ENCODE measurements at regions not wholly inside any gene's neighbourhood (a gene's known extent, or its start where the extent isn't known, plus 50 kb on each side); places are given as distances from the start of the nearest gene placed in this dataset.

GRCh38 chr10:42491001-42491592 lies 147.3 kb downstream of the ZNF33B start:
- DNase-seq (ENCODE audit: low read depth in 1 of 2, low spot score in 1 of 2): no peak
- Histone ChIP-seq H3K27me3 (ENCODE audit: insufficient read depth, poor library complexity, severe bottlenecking) (no peaks in the 10 kb centered on the region), H3K4me3 (replicated peaks; ENCODE audit: insufficient read depth, low read length) (no peak overlapping the region), H3K27ac (replicated peaks) (no peak overlapping the region)
- TF ChIP-seq, protein P1, sequence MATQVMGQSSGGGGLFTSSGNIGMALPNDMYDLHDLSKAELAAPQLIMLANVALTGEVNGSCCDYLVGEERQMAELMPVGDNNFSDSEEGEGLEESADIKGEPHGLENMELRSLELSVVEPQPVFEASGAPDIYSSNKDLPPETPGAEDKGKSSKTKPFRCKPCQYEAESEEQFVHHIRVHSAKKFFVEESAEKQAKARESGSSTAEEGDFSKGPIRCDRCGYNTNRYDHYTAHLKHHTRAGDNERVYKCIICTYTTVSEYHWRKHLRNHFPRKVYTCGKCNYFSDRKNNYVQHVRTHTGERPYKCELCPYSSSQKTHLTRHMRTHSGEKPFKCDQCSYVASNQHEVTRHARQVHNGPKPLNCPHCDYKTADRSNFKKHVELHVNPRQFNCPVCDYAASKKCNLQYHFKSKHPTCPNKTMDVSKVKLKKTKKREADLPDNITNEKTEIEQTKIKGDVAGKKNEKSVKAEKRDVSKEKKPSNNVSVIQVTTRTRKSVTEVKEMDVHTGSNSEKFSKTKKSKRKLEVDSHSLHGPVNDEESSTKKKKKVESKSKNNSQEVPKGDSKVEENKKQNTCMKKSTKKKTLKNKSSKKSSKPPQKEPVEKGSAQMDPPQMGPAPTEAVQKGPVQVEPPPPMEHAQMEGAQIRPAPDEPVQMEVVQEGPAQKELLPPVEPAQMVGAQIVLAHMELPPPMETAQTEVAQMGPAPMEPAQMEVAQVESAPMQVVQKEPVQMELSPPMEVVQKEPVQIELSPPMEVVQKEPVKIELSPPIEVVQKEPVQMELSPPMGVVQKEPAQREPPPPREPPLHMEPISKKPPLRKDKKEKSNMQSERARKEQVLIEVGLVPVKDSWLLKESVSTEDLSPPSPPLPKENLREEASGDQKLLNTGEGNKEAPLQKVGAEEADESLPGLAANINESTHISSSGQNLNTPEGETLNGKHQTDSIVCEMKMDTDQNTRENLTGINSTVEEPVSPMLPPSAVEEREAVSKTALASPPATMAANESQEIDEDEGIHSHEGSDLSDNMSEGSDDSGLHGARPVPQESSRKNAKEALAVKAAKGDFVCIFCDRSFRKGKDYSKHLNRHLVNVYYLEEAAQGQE (IDR thresholded peaks at IDR 0.05; ENCODE audit: insufficient replicate concordance, low read depth): no peak
- TF ChIP-seq SPI1 (IDR thresholded peaks at IDR 0.05; ENCODE audit: borderline replicate concordance, low read depth) (no peak), POLR2AphosphoS5 (IDR thresholded peaks at IDR 0.05; ENCODE audit: low read depth) (no peak), CTCF (IDR thresholded peaks at IDR 0.05; ENCODE audit: insufficient read depth, low read length) (no peak), GABPA (IDR thresholded peaks at IDR 0.05; ENCODE audit: low read depth) (no peak)

DNA sequence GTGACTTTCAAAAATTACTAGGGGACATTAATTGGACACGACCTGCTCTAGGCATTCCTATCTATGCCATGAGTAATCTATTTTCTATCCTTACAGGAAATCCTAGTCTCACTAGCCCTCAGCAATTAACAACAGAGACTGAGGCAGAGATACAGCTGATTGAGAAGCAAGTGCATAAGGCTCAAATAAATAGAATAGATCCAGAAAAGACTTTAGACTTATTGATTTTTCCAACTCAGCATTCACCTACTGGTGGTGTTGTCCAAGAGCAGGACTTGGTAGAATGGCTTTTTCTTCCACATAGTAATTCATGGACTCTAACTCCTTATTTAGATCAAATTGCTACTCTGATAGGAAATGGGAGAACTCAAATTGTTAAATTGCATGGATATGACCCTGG lies 148.0 kb downstream of the ZNF33B start:
- DNase-seq (ENCODE audit: low read depth in 1 of 2, low spot score in 1 of 2): no peak
- Histone ChIP-seq H3K27ac (replicated peaks) (no peak overlapping the region), H3K27me3 (ENCODE audit: insufficient read depth, poor library complexity, severe bottlenecking) (no peaks in the 10 kb centered on the region), H3K4me3 (replicated peaks; ENCODE audit: insufficient read depth, low read length) (no peak overlapping the region)
- TF ChIP-seq POLR2AphosphoS5 (IDR thresholded peaks at IDR 0.05; ENCODE audit: low read depth): no peak
- TF ChIP-seq, protein P1 (IDR thresholded peaks at IDR 0.05; ENCODE audit: insufficient replicate concordance, low read depth): no peak
- TF ChIP-seq CTCF (IDR thresholded peaks at IDR 0.05; ENCODE audit: insufficient read depth, low read length): no peak
- no peak for TF ChIP-seq SPI1 (IDR thresholded peaks at IDR 0.05; ENCODE audit: borderline replicate concordance, low read depth)
- TF ChIP-seq GABPA (IDR thresholded peaks at IDR 0.05; ENCODE audit: low read depth): no peak

DNA sequence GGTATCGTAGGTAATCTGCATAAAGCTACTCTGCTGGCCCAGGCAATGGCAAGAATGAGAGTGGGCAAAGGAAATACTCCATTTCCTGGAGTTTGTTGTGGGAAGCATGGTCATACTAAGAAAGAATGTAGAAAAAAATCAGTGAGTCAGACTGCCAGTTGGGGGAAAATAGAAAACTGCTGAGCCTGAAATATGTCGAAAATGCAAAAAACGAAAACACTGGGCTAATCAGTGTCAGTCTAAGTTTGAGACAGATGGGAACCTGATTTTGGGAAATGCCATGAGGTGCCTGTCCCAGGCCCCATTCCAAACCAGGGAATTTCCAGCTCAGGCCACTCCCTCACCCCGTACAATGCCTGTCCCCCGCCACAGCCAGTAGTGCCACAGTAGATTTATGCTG lies 150.0 kb downstream of the ZNF33B start:
- DNase-seq (ENCODE audit: low read depth in 1 of 2, low spot score in 1 of 2): no peak
- Histone ChIP-seq H3K4me3 (replicated peaks; ENCODE audit: insufficient read depth, low read length) (no peak overlapping the region), H3K27me3 (ENCODE audit: insufficient read depth, poor library complexity, severe bottlenecking) (no peaks in the 10 kb centered on the region), H3K27ac (replicated peaks) (no peak overlapping the region)
- TF ChIP-seq CTCF (IDR thresholded peaks at IDR 0.05; ENCODE audit: insufficient read depth, low read length) (no peak), POLR2AphosphoS5 (IDR thresholded peaks at IDR 0.05; ENCODE audit: low read depth) (no peak)

GRCh38 chr10:42482411-42482810 lies 156.0 kb downstream of the ZNF33B start:
- H3K4me3 ChIP-seq (replicated peaks; ENCODE audit: insufficient read depth, low read length): no peak overlapping the region
- no peak for TF ChIP-seq CTCF (IDR thresholded peaks at IDR 0.05; ENCODE audit: insufficient read depth, low read length)
- TF ChIP-seq SPI1 (IDR thresholded peaks at IDR 0.05; ENCODE audit: borderline replicate concordance, low read depth): no peak
- TF ChIP-seq, protein P1 (IDR thresholded peaks at IDR 0.05; ENCODE audit: insufficient replicate concordance, low read depth): no peak
- TF ChIP-seq GABPA (IDR thresholded peaks at IDR 0.05; ENCODE audit: low read depth): no peak
- TF ChIP-seq POLR2AphosphoS5 (IDR thresholded peaks at IDR 0.05; ENCODE audit: low read depth): no peak
- no peak for DNase-seq (ENCODE audit: low read depth in 1 of 2, low spot score in 1 of 2)
- no peak overlapping the region for H3K27ac ChIP-seq (replicated peaks)
- H3K27me3 ChIP-seq (ENCODE audit: insufficient read depth, poor library complexity, severe bottlenecking): no peaks in the 10 kb centered on the region
